HepG2 (cell line): ENCODE measurements at regions not wholly inside any gene's neighbourhood (a gene's known extent, or its start where the extent isn't known, plus 50 kb on each side); places are given as distances from the start of the nearest gene placed in this dataset.

ENCODE experiments used
- LCORL ChIP-seq, 2 experiments: fragments of 450-650 bp in 1 of 2; sonication (generic) in 1 of 2; formaldehyde crosslinking in 1 of 2; IDR thresholded peaks; 2 replicates each; pipeline versions ENCODE4 v1.5.0 to v1.6.1; 2017 to 2020; ENCODE audit warnings: antibody characterized with exemption in 1 of 2, missing genetic modification reagents in 1 of 2
- MEF2D ChIP-seq: sonication (generic); formaldehyde crosslinking; IDR thresholded peaks from 2 replicates; pipeline ENCODE4 v1.5.1; 2020; ENCODE audit warnings: mild to moderate bottlenecking, missing genetic modification reagents
- PLSCR1 ChIP-seq: sonication (generic); formaldehyde crosslinking; IDR thresholded peaks from 2 replicates; pipeline ENCODE4 v1.5.0; 2020; ENCODE audit warnings: missing genetic modification reagents, mild to moderate bottlenecking, borderline replicate concordance
- REST ChIP-seq, 2 experiments: IDR thresholded peaks; 2 replicates each; pipeline ENCODE4 v1.6.1; 2011 to 2012; ENCODE audit warnings: low read length in 2 of 2, borderline replicate concordance in 1 of 2, low read depth in 1 of 2, mild to moderate bottlenecking in 1 of 2, moderate library complexity in 1 of 2
- ZNF414 ChIP-seq: sonication (generic); formaldehyde crosslinking; IDR thresholded peaks from 2 replicates; pipeline ENCODE4 v1.5.0; 2020; ENCODE audit warnings: missing genetic modification reagents
- ZSCAN21 ChIP-seq: sonication (generic); formaldehyde crosslinking; IDR thresholded peaks from 2 replicates; pipeline ENCODE4 v1.8.0; 2022; ENCODE audit warnings: mild to moderate bottlenecking, missing genetic modification reagents, moderate library complexity, borderline replicate concordance

- TF ChIP-seq REST (IDR thresholded peaks at IDR 0.05; ENCODE audit: borderline replicate concordance in 1 of 2, low read depth in 1 of 2, low read length in 2 of 2): no peak
- no peak for TF ChIP-seq ZSCAN21
- no peak for TF ChIP-seq MEF2D (CRISPR knock-in tag)
- no peak for TF ChIP-seq LCORL (IDR thresholded peaks at IDR 0.05)
- no peak for TF ChIP-seq LCORL (CRISPR knock-in tag; IDR thresholded peaks at IDR 0.05)
- TF ChIP-seq ZNF414: no peak
- TF ChIP-seq PLSCR1 (CRISPR knock-in tag): no peak
These were observed 645.1 kb downstream of the UQCRFS1 start (continued) for GRCh38 chr19:28567834-28568233.
